Erythroblast (primary cell): ENCODE measurements at regions not wholly inside any gene's neighbourhood (a gene's known extent, or its start where the extent isn't known, plus 50 kb on each side); places are given as distances from the start of the nearest gene placed in this dataset.

ENCODE experiments used
- GATA1 ChIP-seq: IDR thresholded peaks from 2 replicates; pipeline ENCODE4 v1.6.1; 2011; ENCODE audit warnings: low read depth, mild to moderate bottlenecking, control low read depth, low read length, moderate library complexity
- POLR2A ChIP-seq: IDR thresholded peaks from 2 replicates; pipeline ENCODE4 v1.6.1; 2011; ENCODE audit warnings: mild to moderate bottlenecking, low read length

GRCh38 chr5:130801963-130802362 is 363.1 kb downstream of the HINT1 start:
- TF ChIP-seq POLR2A (no peak), GATA1 (no peak)
